ENCODE measurements at regions not wholly inside any gene's neighbourhood (a gene's known extent, or its start where the extent isn't known, plus 50 kb on each side); places are given as distances from the start of the nearest gene placed in this dataset.

DNA sequence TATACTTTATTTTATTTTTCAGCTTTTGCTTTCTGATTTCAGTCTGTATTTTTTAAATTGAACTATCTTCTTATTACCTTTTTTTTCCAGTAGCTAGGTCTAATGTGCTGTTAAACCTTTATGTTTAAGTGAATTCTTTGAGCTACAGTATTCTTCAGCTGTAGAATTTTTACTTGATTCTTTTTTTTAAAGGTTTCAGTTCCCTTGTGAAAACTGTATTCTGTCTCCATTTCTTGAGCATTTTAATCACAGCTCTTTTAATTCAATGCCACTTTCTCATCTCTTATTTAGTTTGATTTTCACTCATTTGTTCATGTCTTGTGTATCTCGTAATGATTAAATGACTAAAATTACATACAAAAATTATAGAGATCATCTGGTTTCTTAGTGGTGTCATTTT, 233.8 kb downstream of the MTRR start:
- TF ChIP-seq EZH2 (IDR thresholded peaks at IDR 0.05) (no peak), EZH2phosphoT487 (IDR thresholded peaks at IDR 0.05) (no peak)
- TF ChIP-seq, protein P1, sequence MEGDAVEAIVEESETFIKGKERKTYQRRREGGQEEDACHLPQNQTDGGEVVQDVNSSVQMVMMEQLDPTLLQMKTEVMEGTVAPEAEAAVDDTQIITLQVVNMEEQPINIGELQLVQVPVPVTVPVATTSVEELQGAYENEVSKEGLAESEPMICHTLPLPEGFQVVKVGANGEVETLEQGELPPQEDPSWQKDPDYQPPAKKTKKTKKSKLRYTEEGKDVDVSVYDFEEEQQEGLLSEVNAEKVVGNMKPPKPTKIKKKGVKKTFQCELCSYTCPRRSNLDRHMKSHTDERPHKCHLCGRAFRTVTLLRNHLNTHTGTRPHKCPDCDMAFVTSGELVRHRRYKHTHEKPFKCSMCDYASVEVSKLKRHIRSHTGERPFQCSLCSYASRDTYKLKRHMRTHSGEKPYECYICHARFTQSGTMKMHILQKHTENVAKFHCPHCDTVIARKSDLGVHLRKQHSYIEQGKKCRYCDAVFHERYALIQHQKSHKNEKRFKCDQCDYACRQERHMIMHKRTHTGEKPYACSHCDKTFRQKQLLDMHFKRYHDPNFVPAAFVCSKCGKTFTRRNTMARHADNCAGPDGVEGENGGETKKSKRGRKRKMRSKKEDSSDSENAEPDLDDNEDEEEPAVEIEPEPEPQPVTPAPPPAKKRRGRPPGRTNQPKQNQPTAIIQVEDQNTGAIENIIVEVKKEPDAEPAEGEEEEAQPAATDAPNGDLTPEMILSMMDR (IDR thresholded peaks at IDR 0.05) = no peak
